Mucosa of gallbladder (tissue), 1 donor: ENCODE measurements at regions not wholly inside any gene's neighbourhood (a gene's known extent, or its start where the extent isn't known, plus 50 kb on each side); places are given as distances from the start of the nearest gene placed in this dataset.

Source experiments
- DNase-seq: peaks from one replicate; pipeline ENCODE4 v3.0.0-alpha.2; 2020; ENCODE audit warnings: low spot score
- donor health status: DM: no; HTN: no; CAD: no.

DNA sequence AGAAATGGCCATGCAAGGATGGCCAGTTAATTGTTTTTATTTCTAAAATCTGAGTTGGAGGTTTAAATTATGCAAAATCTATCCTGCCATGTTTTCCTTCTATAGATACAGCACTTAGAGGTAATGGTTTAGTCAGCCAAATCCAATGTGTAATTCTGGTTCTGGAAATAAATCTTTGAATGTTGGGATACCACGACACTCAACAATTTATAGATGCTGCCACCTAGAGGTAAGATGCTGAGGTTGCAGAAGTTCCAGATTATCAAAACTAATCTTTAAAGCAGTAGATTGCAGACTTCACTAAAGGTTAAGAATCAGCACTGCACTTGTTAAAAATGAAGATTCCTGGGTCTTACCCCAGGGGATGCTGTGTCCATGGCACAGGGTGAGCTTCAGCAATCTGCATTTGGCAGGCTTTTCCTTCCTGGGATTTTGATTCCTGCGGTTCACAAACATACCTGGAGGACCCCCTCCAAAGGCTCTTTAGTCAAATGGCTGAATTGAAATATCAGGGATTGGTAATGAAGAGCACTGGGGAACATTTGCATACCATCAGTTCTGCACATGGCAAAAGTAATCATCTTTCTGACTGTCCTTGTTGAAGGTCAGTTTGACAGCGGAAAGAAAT is 53.4 kb upstream of the ANO4 start:
- DNase-seq = no peak

DNA sequence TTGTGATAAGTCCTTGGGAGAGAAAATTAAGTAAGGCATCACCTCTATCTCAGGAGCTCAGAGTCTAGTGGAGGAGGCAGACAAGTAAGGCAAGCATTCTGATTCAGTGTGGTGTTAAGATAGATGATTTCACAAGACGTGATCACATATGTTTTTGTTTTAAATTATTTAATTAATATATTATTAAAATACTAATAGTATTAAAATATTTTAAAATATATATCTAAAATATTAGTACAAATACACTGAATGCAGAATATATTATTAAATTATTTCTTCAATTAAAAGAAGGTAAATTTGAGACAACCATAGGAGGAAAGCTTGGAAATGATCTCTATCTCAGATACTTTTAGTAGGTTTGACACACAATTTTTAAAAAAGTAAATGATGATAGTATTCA is 51.5 kb upstream of the ANO4 start:
- no peak for DNase-seq
